Small intestine (tissue), 7 donors: ENCODE measurements at regions not wholly inside any gene's neighbourhood (a gene's known extent, or its start where the extent isn't known, plus 50 kb on each side); places are given as distances from the start of the nearest gene placed in this dataset.
"Not testable (repeated sequence)": the region's sequence is repeated elsewhere in the genome, so short reads cannot be mapped to it uniquely, and the experiment has no call there.

ENCODE experiments used
- DNase-seq, 2 donors: peaks; one replicate each; pipeline versions ENCODE4 v3.0.0 to v3.0.0-alpha.2; 2013
- FAIRE-seq: peaks from 2 replicates; lab custom pipeline; 2012; peaks lifted over from hg19 to GRCh38; lab: Jason Lieb, UNC
- H3K27ac ChIP-seq, 3 donors: one replicate each; pipeline ENCODE4 v1.5.1; 2013; ENCODE audit warnings: low read length in 2 of 3, mild to moderate bottlenecking in 2 of 3, control low read depth in 1 of 3, inconsistent platforms in 1 of 3, low read depth in 1 of 3, moderate library complexity in 1 of 3
- H3K27me3 ChIP-seq, 3 donors: one replicate each; pipeline ENCODE4 v1.6.1; 2013; ENCODE audit warnings: low read length in 3 of 3, inconsistent platforms in 1 of 3; ENCODE audit not compliant: control insufficient read depth in 3 of 3, insufficient read depth in 3 of 3
- H3K36me3 ChIP-seq, 3 donors: one replicate each; pipeline ENCODE4 v1.6.1; 2013; ENCODE audit warnings: low read length in 3 of 3, inconsistent platforms in 1 of 3, low read depth in 1 of 3, mild to moderate bottlenecking in 1 of 3, moderate library complexity in 1 of 3; ENCODE audit not compliant: control insufficient read depth in 3 of 3, insufficient read depth in 2 of 3
- H3K4me1 ChIP-seq, 3 donors: one replicate each; pipeline ENCODE4 v1.6.1; 2013; ENCODE audit warnings: low read length in 2 of 3, inconsistent platforms in 1 of 3, low read depth in 1 of 3, mild to moderate bottlenecking in 1 of 3, moderate library complexity in 1 of 3; ENCODE audit not compliant: control insufficient read depth in 3 of 3, insufficient read depth in 2 of 3
- H3K4me3 ChIP-seq, 3 donors: one replicate each; pipeline ENCODE4 v1.5.1; 2013; ENCODE audit warnings: low read length in 3 of 3, control low read depth in 1 of 3, inconsistent platforms in 1 of 3, low read depth in 1 of 3, mild to moderate bottlenecking in 1 of 3, moderate library complexity in 1 of 3
- H3K9me3 ChIP-seq, 2 donors: one replicate each; pipeline ENCODE4 v1.6.1; 2013; ENCODE audit warnings: low read depth in 1 of 2, low read length in 1 of 2; ENCODE audit not compliant: control insufficient read depth in 2 of 2, insufficient read depth in 1 of 2
- WGBS, 3 donors: extraction: QIAGEN DNeasy Blood & Tissue Kit; methylation state at CpG; one replicate each; pipeline ENCODE4 v1.1.7; 2013; 5-methylcytosine and 5-hydroxymethylcytosine counted together
- donor health status: healthy with polysubstance abuse.
- donor health status: control.
- donor health status: control.
- donor health status: Bipolar disorder and iron deficiency.
- donor health status: healthy.

- Histone ChIP-seq H3K4me3 (no peak overlapping the region), H3K27ac (no peak overlapping the region), H3K4me1 (no peaks in the 10 kb centered on the region), H3K9me3 (no peaks in the 10 kb centered on the region), H3K36me3 (no peaks in the 10 kb centered on the region), H3K27me3 (no peaks in the 10 kb centered on the region)
- WGBS, 3 donors = 63 to 71% (median 67%) methylated on average over 2 of the region's 2 CpGs
- FAIRE-seq = no peak
- DNase-seq = no peak
These were observed 50.3 kb downstream of the GASK1B start for GRCh38 chr4:158122501-158122900.

- WGBS, 3 donors = 51 to 75% (median 58%) methylated on average over 3 of the region's 3 CpGs
- FAIRE-seq (no peak), DNase-seq (peak; percentile 1 to 6)
- no peaks in the 10 kb centered on the region for H3K4me1 ChIP-seq
- H3K36me3 ChIP-seq = no peaks in the 10 kb centered on the region
- H3K27ac ChIP-seq = peak overlapping the region in 1 of 3 donors; percentile 33
- no peak overlapping the region for H3K4me3 ChIP-seq
- H3K9me3 ChIP-seq = no peaks in the 10 kb centered on the region
- no peaks in the 10 kb centered on the region for H3K27me3 ChIP-seq
These were observed 51.7 kb downstream of the GASK1B start for GRCh38 chr4:158121161-158121579.

- peak; percentile 3 to 16 for DNase-seq
- not testable (repeated sequence) for FAIRE-seq, H3K9me3 ChIP-seq
These were observed 52.1 kb downstream of the GASK1B start for GRCh38 chr4:158120645-158121151.

GRCh38 chr4:158112611-158113010, 60.2 kb downstream of the GASK1B start:
- FAIRE-seq = no peak
- Histone ChIP-seq H3K4me3 (no peak overlapping the region), H3K36me3 (no peaks in the 10 kb centered on the region), H3K27ac (no peak overlapping the region), H3K27me3 (no peaks in the 10 kb centered on the region), H3K4me1 (no peaks in the 10 kb centered on the region), H3K9me3 (no peaks in the 10 kb centered on the region)
- DNase-seq = no peak

More at GRCh38 chr4:158120645-158121151, 52.1 kb downstream of the GASK1B start:
- H3K4me3 ChIP-seq, H3K27ac ChIP-seq, H3K36me3 ChIP-seq, H3K27me3 ChIP-seq, H3K4me1 ChIP-seq: not testable (repeated sequence)
- 59 to 78% (median 74%) methylated on average over 6 of the region's 6 CpGs for WGBS, 3 donors

- 59 to 82% (median 78%) methylated on average over 2 of the region's 2 CpGs for WGBS, 3 donors
- no peak for DNase-seq
- no peaks in the 10 kb centered on the region for H3K9me3 ChIP-seq
- no peaks in the 10 kb centered on the region for H3K36me3 ChIP-seq
- no peaks in the 10 kb centered on the region for H3K27me3 ChIP-seq
- no peak overlapping the region for H3K4me3 ChIP-seq
- FAIRE-seq = no peak
- no peak overlapping the region for H3K27ac ChIP-seq
- no peaks in the 10 kb centered on the region for H3K4me1 ChIP-seq
These were observed 61.6 kb downstream of the GASK1B start for GRCh38 chr4:158111241-158111640.

- Histone ChIP-seq H3K27me3 (no peaks in the 10 kb centered on the region), H3K27ac (no peak overlapping the region), H3K9me3 (no peaks in the 10 kb centered on the region), H3K36me3 (no peaks in the 10 kb centered on the region), H3K4me1 (no peaks in the 10 kb centered on the region), H3K4me3 (no peak overlapping the region)
- FAIRE-seq (no peak), DNase-seq (no peak)
- 65 to 73% (median 66%) methylated on average over 4 of the region's 4 CpGs for WGBS, 3 donors
These were observed 69.9 kb downstream of the GASK1B start for GRCh38 chr4:158102904-158103303.

GRCh38 chr4:158099686-158100085, 73.1 kb downstream of the GASK1B start:
- FAIRE-seq (no peak), DNase-seq (no peak)
- 45 to 49% (median 49%) methylated on average over 4 of the region's 4 CpGs for WGBS, 3 donors
- Histone ChIP-seq H3K27me3 (no peaks in the 10 kb centered on the region), H3K4me3 (no peak overlapping the region), H3K9me3 (no peaks in the 10 kb centered on the region), H3K36me3 (no peaks in the 10 kb centered on the region), H3K4me1 (no peaks in the 10 kb centered on the region), H3K27ac (no peak overlapping the region)

GRCh38 chr4:158098802-158099201, 74.0 kb downstream of the GASK1B start:
- Histone ChIP-seq H3K4me1 (no peaks in the 10 kb centered on the region), H3K4me3 (no peak overlapping the region), H3K9me3 (no peaks in the 10 kb centered on the region), H3K36me3 (no peaks in the 10 kb centered on the region), H3K27me3 (no peaks in the 10 kb centered on the region), H3K27ac (no peak overlapping the region)
- FAIRE-seq (no peak), DNase-seq (no peak)
- WGBS, 3 donors = 96 to 100% (median 97%) methylated on average over 1 of the region's 1 CpG
